SK-N-MC (cell line): ENCODE measurements at regions not wholly inside any gene's neighbourhood (a gene's known extent, or its start where the extent isn't known, plus 50 kb on each side); places are given as distances from the start of the nearest gene placed in this dataset.

Experiments used
- EZH2 ChIP-seq: fragments of 200-600 bp; sonication (generic); IDR thresholded peaks from one replicate; pipeline ENCODE4 v1.6.1; 2017; ENCODE audit warnings: antibody characterized with exemption
- POLR2AphosphoS5 ChIP-seq: IDR thresholded peaks from 2 replicates; pipeline ENCODE4 v1.6.1; 2012; ENCODE audit warnings: mild to moderate bottlenecking, low read depth, low read length, borderline replicate concordance

- no peak for TF ChIP-seq POLR2AphosphoS5
- no peak for TF ChIP-seq EZH2
These were observed 179.3 kb upstream of the DTNBP1 start for GRCh38 chr6:15841937-15842726.
